ENCODE measurements at regions not wholly inside any gene's neighbourhood (a gene's known extent, or its start where the extent isn't known, plus 50 kb on each side); places are given as distances from the start of the nearest gene placed in this dataset.
"Not testable (repeated sequence)": the region's sequence is repeated elsewhere in the genome, so short reads cannot be mapped to it uniquely, and the experiment has no call there.

- intact Hi-C loops (cut with DNase I, micrococcal nuclease); H3K4me3 ChIP-seq; DNase-seq; H3K4me1 ChIP-seq (ENCODE audit: low read depth); H3K9me3 ChIP-seq; H3K36me3 ChIP-seq (ENCODE audit: low read depth): not testable (repeated sequence)
- peak; percentile 81 for ATAC-seq
Observed at GRCh38 chr7:143704813-143705212, 52.7 kb downstream of the CTAGE6 start.

GRCh38 chr7:143700759-143701699 lies 56.5 kb downstream of the CTAGE6 start:
- DNase-seq; H3K36me3 ChIP-seq (ENCODE audit: low read depth); H3K4me1 ChIP-seq (ENCODE audit: low read depth); H3K9me3 ChIP-seq; H3K4me3 ChIP-seq; intact Hi-C loops (cut with DNase I, micrococcal nuclease): not testable (repeated sequence)
- peak; percentile 86 for ATAC-seq
